ENCODE measurements at regions not wholly inside any gene's neighbourhood (a gene's known extent, or its start where the extent isn't known, plus 50 kb on each side); places are given as distances from the start of the nearest gene placed in this dataset.

DNA sequence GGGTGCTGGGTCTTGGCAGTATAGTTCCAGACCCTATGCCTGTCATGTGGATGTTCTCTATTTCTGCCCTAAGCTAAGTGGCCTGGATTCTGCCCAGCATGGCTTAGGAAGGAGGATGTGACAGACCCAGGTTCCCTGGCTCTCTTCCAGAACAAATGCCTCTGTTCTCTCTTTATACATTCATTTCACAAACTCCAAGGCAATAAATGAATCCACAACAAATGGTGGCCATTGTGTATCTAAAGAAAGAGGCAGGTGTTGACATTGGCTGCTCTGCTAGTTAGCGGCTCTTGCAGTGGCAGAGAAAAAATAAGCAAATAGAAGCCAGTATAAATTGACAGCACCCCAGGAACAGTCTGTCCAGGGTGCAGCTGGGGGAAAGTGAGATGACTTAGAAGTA lies 298.6 kb downstream of the SUCLG1 start:
- TF ChIP-seq, protein P1, sequence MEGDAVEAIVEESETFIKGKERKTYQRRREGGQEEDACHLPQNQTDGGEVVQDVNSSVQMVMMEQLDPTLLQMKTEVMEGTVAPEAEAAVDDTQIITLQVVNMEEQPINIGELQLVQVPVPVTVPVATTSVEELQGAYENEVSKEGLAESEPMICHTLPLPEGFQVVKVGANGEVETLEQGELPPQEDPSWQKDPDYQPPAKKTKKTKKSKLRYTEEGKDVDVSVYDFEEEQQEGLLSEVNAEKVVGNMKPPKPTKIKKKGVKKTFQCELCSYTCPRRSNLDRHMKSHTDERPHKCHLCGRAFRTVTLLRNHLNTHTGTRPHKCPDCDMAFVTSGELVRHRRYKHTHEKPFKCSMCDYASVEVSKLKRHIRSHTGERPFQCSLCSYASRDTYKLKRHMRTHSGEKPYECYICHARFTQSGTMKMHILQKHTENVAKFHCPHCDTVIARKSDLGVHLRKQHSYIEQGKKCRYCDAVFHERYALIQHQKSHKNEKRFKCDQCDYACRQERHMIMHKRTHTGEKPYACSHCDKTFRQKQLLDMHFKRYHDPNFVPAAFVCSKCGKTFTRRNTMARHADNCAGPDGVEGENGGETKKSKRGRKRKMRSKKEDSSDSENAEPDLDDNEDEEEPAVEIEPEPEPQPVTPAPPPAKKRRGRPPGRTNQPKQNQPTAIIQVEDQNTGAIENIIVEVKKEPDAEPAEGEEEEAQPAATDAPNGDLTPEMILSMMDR (IDR thresholded peaks at IDR 0.05; ENCODE audit: control insufficient read depth, insufficient read depth, low read depth, low read length, missing control alignments), result no peak
- H3K4me3 ChIP-seq (ENCODE audit: control insufficient read depth, low read depth, low read length), result no peak overlapping the region
- no peak for DNase-seq (ENCODE audit: low read depth)

DNA sequence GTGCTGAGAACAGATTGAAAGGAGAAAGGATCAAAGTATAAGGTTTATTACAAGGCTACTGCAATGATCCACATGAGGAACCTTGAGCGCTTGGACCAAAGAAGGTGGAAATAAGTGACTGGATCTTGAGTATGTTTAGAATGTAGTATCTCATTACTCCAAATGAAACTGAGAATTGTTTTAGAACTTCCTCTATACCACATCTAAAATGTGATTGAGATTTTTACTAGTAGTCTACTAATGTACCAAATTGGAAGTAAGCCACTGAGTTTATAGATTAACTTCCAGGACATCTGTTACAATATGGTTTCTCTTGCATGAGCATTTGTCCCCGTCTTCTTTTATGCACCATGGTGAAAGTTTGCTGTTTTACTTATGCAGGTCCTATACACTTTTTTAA lies 300.5 kb downstream of the SUCLG1 start:
- no peak for DNase-seq (ENCODE audit: low read depth)
- TF ChIP-seq, protein P1 (IDR thresholded peaks at IDR 0.05; ENCODE audit: control insufficient read depth, insufficient read depth, low read depth, low read length, missing control alignments), result no peak
- H3K4me3 ChIP-seq (ENCODE audit: control insufficient read depth, low read depth, low read length), result no peak overlapping the region

DNA sequence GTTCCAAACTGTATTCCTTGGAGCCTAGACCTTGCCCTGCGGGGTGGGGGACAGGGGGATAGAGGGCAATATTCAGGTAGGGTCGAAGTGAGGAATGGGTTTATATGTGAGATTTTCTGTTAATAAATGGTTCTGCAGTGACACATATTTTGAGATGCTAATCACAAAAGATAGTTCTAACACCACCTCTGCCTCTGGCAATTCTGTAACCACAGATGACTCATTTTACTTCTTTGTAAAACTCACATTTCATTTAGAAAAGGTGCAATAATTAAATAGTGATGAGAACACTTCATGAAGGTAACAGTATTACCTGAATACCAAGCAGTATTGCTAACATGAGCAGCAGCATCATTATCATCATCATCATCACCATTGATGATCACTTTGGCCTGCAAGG lies 306.6 kb downstream of the SUCLG1 start:
- no peak overlapping the region for H3K4me3 ChIP-seq (ENCODE audit: control insufficient read depth, low read depth, low read length)
- TF ChIP-seq, protein P1 (IDR thresholded peaks at IDR 0.05; ENCODE audit: control insufficient read depth, insufficient read depth, low read depth, low read length, missing control alignments), result no peak
- no peak for DNase-seq (ENCODE audit: low read depth)

DNA sequence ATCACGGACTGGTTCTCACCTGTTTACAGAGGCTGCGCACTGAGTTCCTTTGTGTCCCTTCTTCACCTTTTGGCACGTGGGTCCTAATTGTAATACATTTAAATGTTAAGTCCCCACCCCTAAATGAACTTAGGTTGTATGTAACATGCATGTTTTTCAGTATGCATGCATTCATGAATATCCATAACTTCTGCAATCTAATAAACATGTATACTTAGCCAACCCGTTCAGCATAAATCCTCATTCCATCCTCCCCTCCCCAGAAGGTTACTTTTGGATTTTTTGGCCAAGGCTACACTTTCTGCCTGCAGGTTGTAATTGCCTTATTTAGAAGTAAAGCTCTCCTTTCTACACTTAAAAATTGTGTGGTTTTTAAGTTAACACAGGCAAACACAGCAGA lies 314.7 kb downstream of the SUCLG1 start:
- TF ChIP-seq, protein P1 (IDR thresholded peaks at IDR 0.05; ENCODE audit: control insufficient read depth, insufficient read depth, low read depth, low read length, missing control alignments), result no peak
- H3K4me3 ChIP-seq (ENCODE audit: control insufficient read depth, low read depth, low read length), result no peak overlapping the region
- DNase-seq (ENCODE audit: low read depth), result no peak

DNA sequence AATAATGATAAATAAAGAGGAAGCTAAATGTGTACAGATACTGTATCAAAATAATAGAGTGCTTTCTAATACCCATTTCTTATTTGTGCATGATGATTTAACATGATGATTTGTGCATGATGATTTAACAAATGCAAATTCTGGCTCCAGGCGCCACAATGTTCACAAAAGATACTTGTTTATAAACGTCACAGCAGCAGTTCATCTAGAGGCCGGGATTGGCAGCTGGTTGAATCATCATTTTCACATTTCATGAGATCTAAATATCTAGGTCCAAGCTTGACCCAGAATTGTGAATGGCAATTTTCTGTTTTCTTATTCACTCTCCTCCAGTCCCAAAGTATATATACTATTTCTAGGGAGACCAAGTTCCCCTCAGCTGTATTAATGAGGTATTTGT lies 322.0 kb downstream of the SUCLG1 start:
- no peak overlapping the region for H3K4me3 ChIP-seq (ENCODE audit: control insufficient read depth, low read depth, low read length)
- DNase-seq (ENCODE audit: low read depth), result no peak
- TF ChIP-seq, protein P1 (IDR thresholded peaks at IDR 0.05; ENCODE audit: control insufficient read depth, insufficient read depth, low read depth, low read length, missing control alignments), result no peak

DNA sequence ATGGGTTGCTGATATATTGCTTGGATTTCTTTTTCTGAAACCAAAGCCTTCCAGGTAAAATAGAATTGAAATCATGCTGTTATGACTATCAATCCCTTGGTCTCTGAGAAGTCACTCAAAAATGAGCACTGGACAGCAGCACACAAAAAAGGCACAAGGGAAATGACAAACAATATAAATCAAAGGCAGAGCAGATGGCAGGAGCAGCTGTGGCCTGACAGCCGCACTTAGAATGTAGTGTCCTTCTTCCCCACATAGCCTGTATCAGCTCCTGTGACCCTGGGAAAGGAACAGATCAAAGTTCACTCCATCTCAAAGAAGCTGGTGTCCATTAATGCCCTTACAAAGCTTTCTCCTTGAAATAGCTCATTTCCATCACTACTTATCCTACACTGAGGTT lies 326.7 kb downstream of the SUCLG1 start:
- no peak for DNase-seq (ENCODE audit: low read depth)
- no peak overlapping the region for H3K4me3 ChIP-seq (ENCODE audit: control insufficient read depth, low read depth, low read length)

More for the DNA sequence above, 326.7 kb downstream of the SUCLG1 start:
- TF ChIP-seq, protein P1 (IDR thresholded peaks at IDR 0.05; ENCODE audit: control insufficient read depth, insufficient read depth, low read depth, low read length, missing control alignments), result no peak
